GM21367 (cell line): ENCODE measurements at regions not wholly inside any gene's neighbourhood (a gene's known extent, or its start where the extent isn't known, plus 50 kb on each side); places are given as distances from the start of the nearest gene placed in this dataset.
"Not testable (repeated sequence)": the region's sequence is repeated elsewhere in the genome, so short reads cannot be mapped to it uniquely, and the experiment has no call there.

Experiments used
- ATAC-seq: cut with Tn5 transposase; IDR thresholded peaks from one replicate; pipeline ENCODE4 v1.9.1; 2021; ENCODE audit not compliant: unreplicated experiment

GRCh38 chr3:181336597-181336996, 347.1 kb upstream of the DNAJC19 start:
- no peak for ATAC-seq

- no peak for ATAC-seq
Measured at GRCh38 chr3:181333394-181333793, 343.9 kb upstream of the DNAJC19 start.

- no peak for ATAC-seq
Measured at GRCh38 chr3:181330821-181331563, 341.5 kb upstream of the DNAJC19 start.

DNA sequence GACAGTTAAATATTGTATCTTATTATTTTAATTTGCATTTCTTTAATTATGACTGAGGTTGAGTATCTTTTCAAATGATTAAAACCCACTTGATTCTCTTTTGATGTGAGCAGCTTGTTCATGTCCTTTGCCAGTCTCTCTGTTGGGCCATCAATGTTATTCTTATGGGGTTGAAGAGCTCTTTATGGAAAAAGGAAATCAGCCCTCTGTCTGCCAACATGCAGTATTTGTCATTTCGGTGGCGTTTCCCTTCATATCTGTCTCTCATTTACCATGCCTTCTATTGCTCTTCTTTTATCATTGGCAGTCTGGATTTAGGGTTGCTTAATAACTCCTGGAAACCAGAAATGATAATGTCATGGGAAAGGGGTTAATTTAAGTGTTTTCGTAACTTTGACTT, 340.7 kb upstream of the DNAJC19 start:
- ATAC-seq, result no peak

DNA sequence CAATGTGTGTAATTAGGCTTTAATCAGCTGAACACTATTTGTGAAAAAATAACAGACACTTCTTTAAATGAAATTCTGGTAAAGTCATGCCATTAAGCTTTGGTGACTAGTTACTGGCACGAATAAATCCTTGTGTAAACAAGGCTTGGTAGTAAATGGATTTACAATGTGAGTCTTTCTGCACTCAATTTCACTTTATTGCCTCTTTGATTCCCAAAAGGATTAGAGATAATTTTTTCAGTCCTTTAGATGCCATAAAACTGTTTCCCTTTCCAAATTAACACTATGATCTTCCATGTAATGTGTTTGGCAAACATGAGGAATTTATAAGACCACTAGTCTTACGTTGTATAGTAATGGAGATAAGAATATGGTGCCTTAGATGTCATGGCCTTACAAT, 339.5 kb upstream of the DNAJC19 start:
- ATAC-seq, result no peak

DNA sequence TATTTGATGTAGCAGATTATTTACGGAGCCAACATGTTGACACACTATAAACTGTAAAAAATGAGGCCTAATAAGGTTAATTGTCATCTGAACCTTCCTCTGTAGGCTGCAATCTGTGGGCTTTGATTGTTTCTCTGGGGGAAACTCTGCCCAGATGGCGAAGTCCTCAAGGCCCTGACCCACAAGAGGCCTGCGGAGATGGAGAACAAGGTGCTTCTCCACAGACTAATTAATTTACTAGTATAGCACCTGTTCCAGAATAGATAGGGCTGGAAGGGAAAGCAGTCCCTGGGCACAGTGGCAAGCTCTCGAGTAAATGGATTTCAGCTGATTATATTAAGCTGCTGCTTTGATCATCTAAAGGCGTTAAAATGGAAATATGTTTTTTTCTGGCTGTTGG, 338.8 kb upstream of the DNAJC19 start:
- no peak for ATAC-seq

DNA sequence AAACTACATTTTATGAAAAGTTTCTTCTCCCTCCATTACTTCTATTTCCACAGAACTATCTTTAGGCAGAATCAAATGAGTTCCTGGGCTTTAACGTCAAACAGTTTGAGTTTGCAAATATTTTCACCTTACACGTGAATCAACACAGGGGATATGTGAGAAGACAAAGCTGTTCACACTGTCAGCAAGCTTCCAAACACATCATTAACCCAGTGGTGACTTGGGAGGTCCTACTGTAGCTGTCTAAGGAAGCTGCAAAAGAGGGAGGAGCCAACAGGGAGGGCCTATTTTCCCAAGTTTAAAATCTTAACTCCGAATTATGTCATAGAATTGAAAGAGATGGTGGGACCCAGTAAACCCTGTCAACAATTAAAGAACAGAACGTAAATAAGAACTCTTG, 337.8 kb upstream of the DNAJC19 start:
- no peak for ATAC-seq

DNA sequence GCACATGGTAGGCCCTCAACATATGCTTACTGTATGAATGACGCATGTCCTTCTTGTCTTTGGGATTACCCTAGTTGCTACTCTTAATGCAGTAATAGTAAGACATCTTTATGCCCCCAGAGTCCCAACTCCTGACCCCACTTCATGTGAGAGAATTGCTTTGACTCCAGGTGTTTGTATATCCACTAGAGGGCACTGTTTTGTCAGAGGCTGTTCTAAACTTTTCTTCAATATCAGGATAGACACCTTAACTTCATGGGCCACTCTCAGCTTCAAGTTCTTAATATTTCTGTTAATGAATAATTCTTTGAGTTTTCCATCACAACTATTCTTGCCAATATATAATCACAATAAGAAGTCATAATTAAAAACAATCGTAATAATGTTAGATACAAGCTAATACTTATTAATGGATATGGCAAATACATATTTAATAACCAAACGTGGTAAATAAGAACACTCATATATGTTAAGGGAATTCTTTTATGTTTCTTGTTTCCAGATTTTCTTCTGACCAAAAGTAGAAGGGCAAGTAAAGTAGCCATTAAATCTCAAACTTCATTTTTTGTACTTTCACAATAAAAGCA, 337.2 kb upstream of the DNAJC19 start:
- peak; percentile 74 for ATAC-seq

GRCh38 chr3:181324516-181324915, 335.0 kb upstream of the DNAJC19 start:
- not testable (repeated sequence) for ATAC-seq

GRCh38 chr3:181318321-181318720, 328.8 kb upstream of the DNAJC19 start:
- no peak for ATAC-seq

DNA sequence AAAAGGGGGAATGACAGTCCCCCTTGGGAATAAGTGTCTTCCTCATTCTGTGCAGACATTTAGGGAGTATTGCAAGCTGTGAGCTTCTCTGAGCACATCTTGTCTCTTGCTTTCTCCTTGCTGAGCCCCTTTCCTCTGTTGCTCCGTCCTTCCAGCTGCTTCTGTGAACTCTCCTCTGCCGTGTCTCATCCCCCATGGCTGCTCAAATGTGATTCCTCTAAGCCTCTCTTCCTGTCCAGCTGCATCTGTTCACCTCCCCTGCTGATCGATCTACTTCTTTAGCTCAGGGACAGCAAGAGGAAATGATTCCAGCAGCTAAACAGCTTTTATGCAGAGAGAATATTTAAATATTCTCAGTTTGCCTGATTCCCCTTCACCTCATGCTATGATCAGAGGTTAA, 328.0 kb upstream of the DNAJC19 start:
- no peak for ATAC-seq

DNA sequence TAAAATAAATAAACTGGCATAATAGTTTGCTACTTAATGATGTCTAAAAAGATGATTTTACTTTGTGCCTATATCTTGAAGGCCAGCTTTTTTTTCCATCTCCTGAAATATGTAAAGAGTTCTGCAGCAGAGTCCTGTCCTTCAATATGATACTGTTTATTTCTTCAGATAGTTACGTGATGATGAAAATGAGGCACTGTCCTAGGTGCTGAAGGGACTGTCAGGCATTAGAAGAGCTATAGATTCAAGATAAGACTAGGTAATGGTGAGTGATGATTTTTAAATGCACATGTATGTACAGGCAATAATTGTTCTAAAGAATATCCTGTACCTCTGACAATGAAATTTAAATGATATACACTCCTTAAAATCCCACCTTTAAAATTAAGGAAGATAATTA, 326.9 kb upstream of the DNAJC19 start:
- no peak for ATAC-seq

- no peak for ATAC-seq
Measured at GRCh38 chr3:181313335-181313734, 323.8 kb upstream of the DNAJC19 start.

GRCh38 chr3:181311186-181311585, 321.6 kb upstream of the DNAJC19 start:
- no peak for ATAC-seq

DNA sequence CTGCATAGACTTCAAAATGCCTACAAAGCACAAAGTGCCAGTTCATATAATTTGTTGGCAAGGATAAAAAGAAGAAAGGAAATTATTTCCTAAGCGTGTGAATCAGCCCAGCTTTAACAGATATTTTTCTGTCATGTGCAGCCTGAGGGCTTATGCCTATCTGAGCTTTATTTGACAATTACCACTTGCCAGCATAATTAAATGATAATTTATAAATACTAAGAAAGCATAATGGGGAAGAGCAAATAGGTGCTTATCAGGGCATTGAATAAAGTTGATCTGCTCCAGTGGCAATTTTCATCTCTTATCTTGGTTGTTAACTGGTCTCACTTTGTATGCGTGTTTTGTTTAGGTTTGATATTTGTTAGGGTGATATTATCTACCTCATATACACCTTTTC, 313.4 kb upstream of the DNAJC19 start:
- no peak for ATAC-seq

DNA sequence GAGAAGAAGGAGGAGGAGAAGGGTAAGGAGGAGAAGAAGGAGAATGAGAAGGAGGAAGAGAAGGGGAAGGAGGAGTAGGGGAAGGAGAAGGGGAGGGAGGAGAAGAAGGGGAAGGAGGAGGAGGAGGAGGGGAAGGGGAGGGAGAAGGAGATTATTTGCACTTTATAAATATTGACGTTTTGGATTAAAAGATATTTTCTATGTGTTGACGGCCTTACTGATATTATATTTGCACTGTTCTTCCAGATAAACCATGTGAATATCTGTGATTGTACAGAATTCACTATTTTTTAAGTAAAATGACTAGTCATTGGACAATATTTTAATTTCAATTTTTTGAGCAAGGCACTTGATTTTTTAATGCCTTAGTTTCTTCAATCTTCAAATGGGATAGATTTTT, 310.5 kb upstream of the DNAJC19 start:
- ATAC-seq, result no peak

- no peak for ATAC-seq
Measured at GRCh38 chr3:181298421-181298820, 308.9 kb upstream of the DNAJC19 start.

GRCh38 chr3:181292984-181293383, 303.4 kb upstream of the DNAJC19 start:
- ATAC-seq, result peak; percentile 71

- ATAC-seq, result no peak
Measured at GRCh38 chr3:181290941-181291340, 301.4 kb upstream of the DNAJC19 start.

DNA sequence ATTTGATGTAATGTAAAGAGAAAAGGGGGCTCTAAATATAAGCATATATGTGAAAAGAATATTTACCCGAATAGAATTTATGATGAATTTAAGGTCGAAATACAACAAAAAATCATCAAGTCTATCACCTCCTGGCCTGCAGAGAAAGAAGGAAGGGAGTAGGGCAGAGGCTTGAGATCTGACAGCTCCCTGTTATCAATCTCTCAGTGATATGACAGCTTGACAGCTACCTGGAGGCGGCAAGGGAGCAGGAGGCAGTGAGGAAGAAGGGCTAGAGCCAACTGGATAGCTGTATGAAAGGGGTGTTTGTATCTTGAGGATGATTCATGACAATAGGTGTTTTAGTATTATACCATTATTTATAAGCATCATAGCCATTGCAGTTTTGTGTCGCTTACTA, 299.8 kb upstream of the DNAJC19 start:
- ATAC-seq, result no peak

DNA sequence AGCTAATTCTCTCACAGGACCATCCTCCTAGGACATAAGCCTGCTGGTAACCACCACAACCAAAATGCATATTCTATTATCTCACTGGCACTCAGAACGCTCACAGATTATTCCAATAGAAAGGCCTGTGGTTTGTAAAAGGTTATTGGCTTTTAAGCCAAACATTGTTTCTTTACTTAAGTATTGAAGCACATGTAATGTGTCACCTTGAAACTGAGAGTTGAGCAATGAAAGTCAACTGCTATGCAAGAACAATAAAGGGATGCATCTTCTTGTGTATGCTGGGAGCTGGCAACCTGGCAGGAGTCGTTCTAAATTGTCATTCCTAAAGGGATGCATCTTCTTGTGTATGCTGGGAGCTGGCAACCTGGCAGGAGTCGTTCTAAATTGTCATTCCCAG, 298.6 kb upstream of the DNAJC19 start:
- ATAC-seq, result no peak

DNA sequence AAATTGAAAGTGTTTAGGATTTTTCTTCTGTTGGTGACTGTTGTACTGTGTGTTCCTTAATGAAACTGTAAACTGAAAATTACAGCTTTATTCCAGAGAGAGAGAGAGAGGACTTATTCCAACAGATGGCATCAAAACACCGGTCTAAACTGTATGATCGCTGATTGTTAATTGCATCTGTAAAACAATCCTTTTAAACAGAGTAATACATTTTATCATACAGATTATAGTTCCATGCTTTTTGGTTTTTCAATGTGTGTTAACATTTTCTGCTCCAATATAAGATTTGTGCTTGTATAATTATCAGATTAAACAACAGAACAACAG, 289.7 kb upstream of the DNAJC19 start:
- no peak for ATAC-seq
